Thoracic aorta (tissue), 2 donors: ENCODE measurements at regions not wholly inside any gene's neighbourhood (a gene's known extent, or its start where the extent isn't known, plus 50 kb on each side); places are given as distances from the start of the nearest gene placed in this dataset.

ENCODE experiments used
- ATAC-seq: fragments of 150-250 bp; one replicate; pipeline ENCODE4 v1.8.0; 2017; ENCODE audit warnings: low read depth; ENCODE audit not compliant: insufficient number of reproducible peaks, low FRiP score
- DNase-seq: peaks from one replicate; pipeline ENCODE4 v3.0.0-alpha.2; 2020; ENCODE audit warnings: low spot score
- H3K27ac ChIP-seq, 2 donors: fragments of 200-600 bp; sonication (generic); 1 replicate in 1 of 2; 2 replicates in 1 of 2; pipeline ENCODE4 v1.5.1; 2016; ENCODE audit warnings: mild to moderate bottlenecking in 2 of 2, moderate library complexity in 2 of 2
- H3K27me3 ChIP-seq: fragments of 200-600 bp; sonication (generic); replicated peaks from 2 replicates; pipeline ENCODE4 v1.6.0; 2016; ENCODE audit warnings: mild to moderate bottlenecking; ENCODE audit not compliant: insufficient read depth
- H3K36me3 ChIP-seq: fragments of 200-600 bp; sonication (generic); one replicate; pipeline ENCODE4 v1.5.1; 2016
- H3K4me1 ChIP-seq, 2 donors: fragments of 200-600 bp; sonication (generic); 1 replicate in 1 of 2; 2 replicates in 1 of 2; pipeline versions ENCODE4 v1.5.1 to v1.6.0; 2016; ENCODE audit warnings: low read depth in 2 of 2, mild to moderate bottlenecking in 1 of 2; ENCODE audit not compliant: control insufficient read depth in 1 of 2
- H3K4me3 ChIP-seq: fragments of 200-600 bp; sonication (generic); 2 replicates; pipeline ENCODE4 v1.5.1; 2016; ENCODE audit warnings: mild to moderate bottlenecking
- H3K9me3 ChIP-seq: fragments of 200-600 bp; sonication (generic); 2 replicates; pipeline ENCODE4 v1.5.1; 2016
- CTCF ChIP-seq: fragments of 200-600 bp; sonication (generic); IDR thresholded peaks from one replicate; pipeline ENCODE4 v1.5.1; 2019; ENCODE audit warnings: antibody characterized with exemption

- H3K4me3 ChIP-seq, result no peak overlapping the region
- DNase-seq (no peak), ATAC-seq (no peak)
- H3K4me1 ChIP-seq, result peaks cover 7 to 16% of the 10 kb centered on the region in 2 donors
- no peak for TF ChIP-seq CTCF
- no peaks in the 10 kb centered on the region for H3K36me3 ChIP-seq
- no peaks in the 10 kb centered on the region for H3K9me3 ChIP-seq
- H3K27ac ChIP-seq, result no peak overlapping the region
- H3K27me3 ChIP-seq, result no peaks in the 10 kb centered on the region
These were observed 104.4 kb upstream of the GLI2 start for GRCh38 chr2:120631236-120631635.

GRCh38 chr2:120631724-120632123 lies 103.9 kb upstream of the GLI2 start:
- Histone ChIP-seq H3K4me1 (peaks cover 5 to 11% of the 10 kb centered on the region in 2 donors), H3K4me3 (no peak overlapping the region), H3K9me3 (no peaks in the 10 kb centered on the region), H3K36me3 (no peaks in the 10 kb centered on the region), H3K27me3 (no peaks in the 10 kb centered on the region), H3K27ac (no peak overlapping the region)
- no peak for DNase-seq
- no peak for ATAC-seq
- TF ChIP-seq CTCF, result no peak

- DNase-seq, result no peak
- no peak overlapping the region for H3K4me3 ChIP-seq
- no peak for TF ChIP-seq CTCF
- H3K27me3 ChIP-seq, result no peaks in the 10 kb centered on the region
- peaks cover 5 to 11% of the 10 kb centered on the region in 2 donors for H3K4me1 ChIP-seq
- H3K36me3 ChIP-seq, result no peaks in the 10 kb centered on the region
- ATAC-seq, result no peak
- H3K27ac ChIP-seq, result no peak overlapping the region
- H3K9me3 ChIP-seq, result no peaks in the 10 kb centered on the region
These were observed 102.6 kb upstream of the GLI2 start for GRCh38 chr2:120632796-120633646.

- Histone ChIP-seq H3K36me3 (no peaks in the 10 kb centered on the region), H3K27ac (no peak overlapping the region), H3K27me3 (no peaks in the 10 kb centered on the region), H3K4me1 (peaks cover 5 to 11% of the 10 kb centered on the region in 2 donors), H3K9me3 (no peaks in the 10 kb centered on the region), H3K4me3 (no peak overlapping the region)
- no peak for ATAC-seq
- no peak for DNase-seq
- no peak for TF ChIP-seq CTCF
These were observed 101.1 kb upstream of the GLI2 start for GRCh38 chr2:120634533-120634932.

- no peak for ATAC-seq
- DNase-seq, result no peak
- no peak for TF ChIP-seq CTCF
- no peaks in the 10 kb centered on the region for H3K9me3 ChIP-seq
- no peaks in the 10 kb centered on the region for H3K36me3 ChIP-seq
- peaks cover 5 to 11% of the 10 kb centered on the region in 2 donors for H3K4me1 ChIP-seq
- H3K27ac ChIP-seq, result no peak overlapping the region
- no peak overlapping the region for H3K4me3 ChIP-seq
- H3K27me3 ChIP-seq, result no peaks in the 10 kb centered on the region
These were observed 100.5 kb upstream of the GLI2 start for GRCh38 chr2:120635146-120635545.
